ENCODE measurements at regions not wholly inside any gene's neighbourhood (a gene's known extent, or its start where the extent isn't known, plus 50 kb on each side); places are given as distances from the start of the nearest gene placed in this dataset.

- TF ChIP-seq ZNF512 (tag; IDR thresholded peaks at IDR 0.05) (no peak), MXD1 (CRISPR knock-in tag; IDR thresholded peaks at IDR 0.05; ENCODE audit: borderline replicate concordance, poor library complexity, severe bottlenecking) (no peak), EZH2 (IDR thresholded peaks at IDR 0.05; ENCODE audit: borderline replicate concordance, low read depth, low read length) (no peak), FOSL1 (tag; conservative IDR thresholded peaks at IDR 0.05) (no peak)
These were observed 79.3 kb upstream of the SPEF2 start for GRCh38 chr5:35538198-35538931.
